Panc1 (cell line): ENCODE measurements at regions not wholly inside any gene's neighbourhood (a gene's known extent, or its start where the extent isn't known, plus 50 kb on each side); places are given as distances from the start of the nearest gene placed in this dataset.
A peak's percentile ranks its signal among the peaks of the same experiment; 100 is the strongest.

ENCODE experiments used
- POLR2AphosphoS5 ChIP-seq: IDR thresholded peaks from 2 replicates; pipeline ENCODE4 v1.6.1; 2012; ENCODE audit warnings: mild to moderate bottlenecking, low read depth, low read length, moderate library complexity
- SIN3A ChIP-seq: IDR thresholded peaks from 2 replicates; pipeline ENCODE4 v1.6.1; 2012; ENCODE audit warnings: low read depth, mild to moderate bottlenecking, low read length, moderate library complexity, borderline replicate concordance; ENCODE audit not compliant: insufficient read depth
- TF ChIP-seq, protein P1 (sequence below): fragments of 450-650 bp; IDR thresholded peaks from 2 replicates; pipeline ENCODE4 v1.5.1; 2017; ENCODE audit warnings: mild to moderate bottlenecking
- TF ChIP-seq, protein P2 (sequence below), 2 experiments: IDR thresholded peaks; 2 replicates each; pipeline ENCODE4 v1.6.1; 2011 to 2012; ENCODE audit warnings: low read depth in 2 of 2, control low read depth in 1 of 2, low read length in 1 of 2, mild to moderate bottlenecking in 1 of 2, moderate library complexity in 1 of 2; ENCODE audit not compliant: insufficient read depth in 1 of 2

DNA sequence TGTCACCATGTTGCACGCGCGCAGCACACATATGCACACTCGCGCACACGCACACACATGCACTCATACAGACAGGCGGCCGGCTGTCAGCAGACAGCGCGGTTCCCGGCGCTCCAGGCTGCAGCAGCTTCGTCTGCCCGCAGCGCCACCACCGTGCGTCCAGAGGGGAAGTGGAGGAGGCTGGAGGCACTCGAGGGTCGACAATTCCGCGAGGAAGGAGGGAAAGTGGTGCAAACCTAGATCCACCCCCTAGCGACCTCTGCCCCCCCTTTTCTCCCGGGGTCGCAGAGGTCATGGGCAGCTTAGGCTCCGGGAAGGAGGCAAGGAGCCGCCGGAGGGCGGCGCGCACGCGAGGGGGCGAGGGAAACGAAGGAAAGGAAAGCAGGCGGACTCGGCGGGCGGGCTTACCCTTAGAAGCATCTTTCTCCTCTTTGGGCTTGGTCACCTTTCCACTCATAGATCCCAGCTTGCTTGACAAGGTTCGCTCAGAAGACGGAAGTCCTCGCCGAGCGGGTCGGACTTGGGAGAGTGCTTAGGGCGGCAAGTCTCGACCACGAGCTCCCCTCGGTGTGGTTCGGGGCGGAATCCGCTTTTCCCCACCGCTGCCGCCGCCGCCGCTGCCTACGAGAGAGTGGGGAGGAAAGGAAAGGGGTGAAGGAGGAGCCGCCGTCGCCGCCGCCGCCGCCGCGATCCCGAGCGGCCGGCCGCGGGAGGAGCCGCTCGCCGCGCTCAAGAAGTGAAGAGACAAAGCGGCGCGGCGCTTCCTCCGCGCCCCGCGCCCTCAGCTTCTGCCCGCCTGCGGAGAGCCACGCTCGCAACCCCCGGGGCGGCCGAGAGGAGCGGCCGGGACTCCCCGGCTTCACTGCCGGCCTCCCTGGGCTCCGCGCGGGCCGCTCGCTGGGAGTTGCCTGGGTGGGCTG, 326.6 kb upstream of the F9 start:
- TF ChIP-seq, protein P1, sequence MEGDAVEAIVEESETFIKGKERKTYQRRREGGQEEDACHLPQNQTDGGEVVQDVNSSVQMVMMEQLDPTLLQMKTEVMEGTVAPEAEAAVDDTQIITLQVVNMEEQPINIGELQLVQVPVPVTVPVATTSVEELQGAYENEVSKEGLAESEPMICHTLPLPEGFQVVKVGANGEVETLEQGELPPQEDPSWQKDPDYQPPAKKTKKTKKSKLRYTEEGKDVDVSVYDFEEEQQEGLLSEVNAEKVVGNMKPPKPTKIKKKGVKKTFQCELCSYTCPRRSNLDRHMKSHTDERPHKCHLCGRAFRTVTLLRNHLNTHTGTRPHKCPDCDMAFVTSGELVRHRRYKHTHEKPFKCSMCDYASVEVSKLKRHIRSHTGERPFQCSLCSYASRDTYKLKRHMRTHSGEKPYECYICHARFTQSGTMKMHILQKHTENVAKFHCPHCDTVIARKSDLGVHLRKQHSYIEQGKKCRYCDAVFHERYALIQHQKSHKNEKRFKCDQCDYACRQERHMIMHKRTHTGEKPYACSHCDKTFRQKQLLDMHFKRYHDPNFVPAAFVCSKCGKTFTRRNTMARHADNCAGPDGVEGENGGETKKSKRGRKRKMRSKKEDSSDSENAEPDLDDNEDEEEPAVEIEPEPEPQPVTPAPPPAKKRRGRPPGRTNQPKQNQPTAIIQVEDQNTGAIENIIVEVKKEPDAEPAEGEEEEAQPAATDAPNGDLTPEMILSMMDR, result peak; percentile 27
- TF ChIP-seq, protein P2, sequence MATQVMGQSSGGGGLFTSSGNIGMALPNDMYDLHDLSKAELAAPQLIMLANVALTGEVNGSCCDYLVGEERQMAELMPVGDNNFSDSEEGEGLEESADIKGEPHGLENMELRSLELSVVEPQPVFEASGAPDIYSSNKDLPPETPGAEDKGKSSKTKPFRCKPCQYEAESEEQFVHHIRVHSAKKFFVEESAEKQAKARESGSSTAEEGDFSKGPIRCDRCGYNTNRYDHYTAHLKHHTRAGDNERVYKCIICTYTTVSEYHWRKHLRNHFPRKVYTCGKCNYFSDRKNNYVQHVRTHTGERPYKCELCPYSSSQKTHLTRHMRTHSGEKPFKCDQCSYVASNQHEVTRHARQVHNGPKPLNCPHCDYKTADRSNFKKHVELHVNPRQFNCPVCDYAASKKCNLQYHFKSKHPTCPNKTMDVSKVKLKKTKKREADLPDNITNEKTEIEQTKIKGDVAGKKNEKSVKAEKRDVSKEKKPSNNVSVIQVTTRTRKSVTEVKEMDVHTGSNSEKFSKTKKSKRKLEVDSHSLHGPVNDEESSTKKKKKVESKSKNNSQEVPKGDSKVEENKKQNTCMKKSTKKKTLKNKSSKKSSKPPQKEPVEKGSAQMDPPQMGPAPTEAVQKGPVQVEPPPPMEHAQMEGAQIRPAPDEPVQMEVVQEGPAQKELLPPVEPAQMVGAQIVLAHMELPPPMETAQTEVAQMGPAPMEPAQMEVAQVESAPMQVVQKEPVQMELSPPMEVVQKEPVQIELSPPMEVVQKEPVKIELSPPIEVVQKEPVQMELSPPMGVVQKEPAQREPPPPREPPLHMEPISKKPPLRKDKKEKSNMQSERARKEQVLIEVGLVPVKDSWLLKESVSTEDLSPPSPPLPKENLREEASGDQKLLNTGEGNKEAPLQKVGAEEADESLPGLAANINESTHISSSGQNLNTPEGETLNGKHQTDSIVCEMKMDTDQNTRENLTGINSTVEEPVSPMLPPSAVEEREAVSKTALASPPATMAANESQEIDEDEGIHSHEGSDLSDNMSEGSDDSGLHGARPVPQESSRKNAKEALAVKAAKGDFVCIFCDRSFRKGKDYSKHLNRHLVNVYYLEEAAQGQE (IDR thresholded peaks at IDR 0.05; ENCODE audit: insufficient read depth in 1 of 2, low read depth in 2 of 2, low read length in 1 of 2), result no peak
- TF ChIP-seq SIN3A (no peak), POLR2AphosphoS5 (no peak)
